GM18909 (cell line): ENCODE measurements at regions not wholly inside any gene's neighbourhood (a gene's known extent, or its start where the extent isn't known, plus 50 kb on each side); places are given as distances from the start of the nearest gene placed in this dataset.

Experiments
- ATAC-seq: cut with Tn5 transposase; IDR thresholded peaks from one replicate; pipeline ENCODE4 v1.9.1; 2021; ENCODE audit warnings: mild to moderate bottlenecking; ENCODE audit not compliant: unreplicated experiment, poor library complexity

DNA sequence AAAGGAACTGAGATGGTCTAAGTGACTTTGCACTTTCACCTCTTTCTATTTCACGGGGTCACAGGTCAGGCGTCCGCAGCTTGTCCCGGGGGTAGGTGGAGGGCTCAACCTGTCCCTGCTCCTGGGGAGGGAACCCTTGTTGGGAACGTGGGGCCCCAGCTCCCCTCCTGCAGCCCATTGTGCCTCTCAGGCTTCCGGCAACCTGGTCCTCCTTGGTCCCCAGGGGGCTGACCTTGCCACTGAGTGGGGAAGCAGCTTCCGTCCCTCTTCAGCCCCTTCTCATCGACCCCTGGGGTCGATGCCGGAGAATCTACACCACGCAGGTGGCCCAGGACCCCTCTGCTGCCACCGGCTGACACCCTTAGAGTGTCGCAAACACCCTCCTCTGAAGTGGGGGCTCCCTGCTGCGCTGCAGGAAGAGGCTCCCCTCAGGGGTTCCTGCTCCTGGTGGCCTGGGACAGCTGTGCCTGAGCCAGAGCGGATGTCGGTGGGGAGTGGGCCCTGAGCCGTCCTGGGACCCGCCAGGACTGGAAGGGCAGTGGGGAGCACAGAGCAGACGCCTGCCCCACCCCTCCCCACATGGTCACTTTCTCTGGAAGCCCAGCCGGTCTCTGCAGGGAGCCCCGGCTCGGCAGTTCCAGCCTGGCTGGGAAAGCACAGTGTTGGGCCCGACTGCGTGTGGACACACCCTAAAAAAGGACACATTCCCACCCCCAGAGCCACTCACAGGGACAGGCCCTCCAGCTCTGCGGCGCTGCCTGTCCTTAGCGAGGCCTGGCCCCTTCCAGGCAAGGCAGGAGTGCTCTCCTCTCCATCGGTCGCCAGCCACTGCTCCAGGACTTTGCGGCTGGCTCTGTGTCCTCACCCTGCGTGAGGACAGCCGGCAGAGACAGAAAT, 357.5 kb upstream of the SHH start:
- ATAC-seq, result no peak

- ATAC-seq, result no peak
These were observed 356.2 kb upstream of the SHH start for GRCh38 chr7:156168434-156168833.

GRCh38 chr7:156167987-156168386, 355.7 kb upstream of the SHH start:
- no peak for ATAC-seq

- ATAC-seq, result no peak
These were observed 355.1 kb upstream of the SHH start for GRCh38 chr7:156167417-156167807.

DNA sequence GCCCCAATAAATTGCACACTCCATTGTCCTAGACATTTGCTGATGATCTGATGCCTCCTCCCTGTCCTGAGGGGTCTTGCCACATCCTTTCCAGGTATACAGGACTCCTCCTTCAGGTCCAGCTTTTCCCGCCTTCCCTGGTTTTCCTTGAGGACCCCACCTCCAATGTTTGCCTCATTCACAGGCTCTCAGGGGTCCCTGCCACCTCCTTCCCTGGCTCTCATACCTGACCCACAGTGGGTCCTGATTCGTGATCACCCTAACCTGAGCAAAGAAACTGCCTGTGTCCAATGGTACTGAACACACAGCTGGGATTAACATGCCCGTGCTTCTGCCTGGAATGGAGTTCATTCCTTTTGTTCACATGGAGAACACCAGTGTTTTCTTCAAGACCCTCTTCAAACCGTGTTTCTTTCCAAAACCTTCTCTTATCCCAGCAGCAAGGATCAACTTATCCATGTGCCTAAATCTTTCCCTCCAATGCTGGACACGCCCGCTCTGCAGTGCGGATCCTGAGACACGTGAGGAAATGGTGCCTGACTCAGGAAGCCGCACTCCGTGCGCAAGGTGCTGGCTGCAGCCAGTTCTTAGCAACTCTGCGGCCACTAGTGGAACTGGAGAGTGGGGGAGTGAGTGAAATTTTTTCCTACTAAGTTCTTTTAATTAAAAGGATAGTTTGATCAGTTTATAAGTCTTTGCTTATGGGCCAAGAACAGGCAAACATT, 354.6 kb upstream of the SHH start:
- ATAC-seq, result no peak

DNA sequence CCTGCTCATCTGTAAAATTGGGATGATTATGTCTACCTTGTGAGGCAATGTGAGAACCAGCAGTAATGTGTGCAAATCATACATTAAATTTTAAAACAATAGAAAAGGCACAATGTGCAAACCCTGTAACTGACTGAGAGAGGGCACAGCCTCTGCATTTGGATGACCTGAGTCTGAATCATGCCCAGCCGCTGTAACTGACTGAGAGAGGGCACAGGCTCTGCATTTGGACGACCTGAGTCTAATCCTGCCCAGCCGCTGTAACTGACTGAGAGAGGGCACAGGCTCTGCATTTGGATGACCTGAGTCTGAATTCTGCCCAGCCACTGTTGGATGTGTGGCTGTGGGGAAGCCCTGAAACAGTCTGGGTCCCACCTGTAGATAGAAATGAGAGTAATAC, 351.5 kb upstream of the SHH start:
- no peak for ATAC-seq

GRCh38 chr7:156162451-156162850, 350.2 kb upstream of the SHH start:
- no peak for ATAC-seq

DNA sequence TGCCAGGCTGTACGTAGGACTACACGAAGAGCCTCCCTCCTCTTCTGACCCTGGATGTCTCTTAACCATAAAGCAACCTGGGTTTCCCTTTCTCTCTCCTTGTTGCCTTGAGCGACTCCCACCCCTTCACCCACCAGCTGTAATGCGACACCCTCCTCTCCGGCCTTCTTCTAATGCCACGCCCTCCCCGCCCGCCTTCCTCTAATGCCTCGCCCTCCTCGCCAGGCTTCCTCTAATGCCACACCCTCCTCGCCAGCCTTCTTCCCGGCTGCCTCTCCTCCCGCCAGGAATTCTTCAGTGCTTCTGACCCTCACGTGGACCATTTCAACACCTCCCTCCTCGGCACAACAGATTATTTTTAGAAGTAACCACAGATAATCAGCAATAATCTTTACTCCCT, 348.5 kb upstream of the SHH start:
- no peak for ATAC-seq

DNA sequence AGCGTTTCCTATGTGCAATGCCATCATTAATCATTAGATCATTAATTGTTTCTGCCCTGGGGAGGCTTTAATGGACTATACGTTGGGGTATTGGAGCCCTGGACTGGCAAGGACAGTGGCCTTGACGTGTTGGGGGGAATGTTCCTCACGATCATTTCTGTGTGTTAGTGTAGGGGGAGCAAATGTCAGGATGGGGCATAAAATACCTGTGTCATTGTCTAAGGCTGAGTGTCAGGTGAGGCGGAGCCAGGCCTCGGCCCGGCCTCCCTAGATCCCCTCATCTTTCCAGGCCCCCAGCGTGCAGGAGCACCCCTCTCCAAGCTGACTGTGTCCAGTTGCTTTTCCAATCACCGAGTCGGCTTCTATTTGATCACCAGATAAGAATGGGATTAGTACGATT, 346.4 kb upstream of the SHH start:
- ATAC-seq, result no peak

DNA sequence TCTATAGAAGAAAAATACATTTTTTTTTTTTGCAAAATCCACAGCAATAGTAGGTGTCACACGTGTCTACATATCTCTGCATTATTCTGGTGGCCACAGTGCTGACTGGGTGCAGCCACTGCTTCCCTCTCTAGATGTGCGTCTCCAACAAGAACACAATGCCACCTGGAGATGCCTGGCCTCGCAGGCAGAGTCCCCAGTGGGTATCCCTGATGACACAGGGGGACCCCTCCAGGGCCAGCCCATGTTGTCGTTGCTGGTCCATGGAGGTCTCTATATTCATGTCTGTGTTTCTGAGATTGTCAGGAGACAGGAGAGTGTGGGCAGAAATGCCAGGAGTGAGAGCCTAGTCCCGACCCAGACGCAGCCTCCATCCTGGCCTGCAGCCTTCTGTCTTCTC, 345.9 kb upstream of the SHH start:
- ATAC-seq, result no peak

- ATAC-seq, result no peak
These were observed 345.2 kb upstream of the SHH start for GRCh38 chr7:156157409-156158012.

DNA sequence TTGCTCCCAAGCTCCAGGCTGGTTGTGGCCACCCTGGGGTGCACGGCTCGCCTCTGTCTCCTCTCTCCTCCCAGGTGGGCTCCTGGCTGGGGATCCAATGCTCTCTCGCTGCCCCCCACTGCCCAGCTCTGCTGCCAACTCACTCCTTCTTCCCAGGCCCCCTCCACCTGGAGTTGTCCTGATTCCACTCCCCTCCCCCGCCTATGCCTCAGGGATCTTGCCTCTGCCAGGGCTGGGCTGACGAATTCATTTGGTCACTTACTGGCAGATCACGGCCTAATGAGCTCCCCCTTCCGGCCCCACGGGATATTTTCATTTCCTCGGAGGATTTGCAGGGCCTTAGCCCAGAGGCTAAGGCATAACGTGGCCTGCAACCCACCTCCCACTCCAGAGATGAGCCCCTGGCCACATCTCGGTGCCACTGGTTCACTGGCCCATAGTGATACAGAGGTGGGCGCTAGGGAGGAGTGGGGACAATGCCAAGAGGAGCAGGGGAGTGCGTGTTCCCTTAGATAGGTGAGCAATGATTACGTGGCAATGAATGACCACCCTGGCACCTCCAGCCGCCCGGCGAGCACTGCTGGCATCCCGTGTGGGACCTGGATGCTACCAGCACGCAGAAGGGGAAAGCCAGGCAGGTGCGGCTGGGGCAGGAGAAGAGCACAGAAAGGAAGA, 344.6 kb upstream of the SHH start:
- no peak for ATAC-seq

GRCh38 chr7:156155988-156156733, 343.9 kb upstream of the SHH start:
- ATAC-seq, result no peak

GRCh38 chr7:156153590-156153989, 341.3 kb upstream of the SHH start:
- ATAC-seq, result no peak

- ATAC-seq, result no peak
These were observed 340.1 kb upstream of the SHH start for GRCh38 chr7:156152390-156152789.

DNA sequence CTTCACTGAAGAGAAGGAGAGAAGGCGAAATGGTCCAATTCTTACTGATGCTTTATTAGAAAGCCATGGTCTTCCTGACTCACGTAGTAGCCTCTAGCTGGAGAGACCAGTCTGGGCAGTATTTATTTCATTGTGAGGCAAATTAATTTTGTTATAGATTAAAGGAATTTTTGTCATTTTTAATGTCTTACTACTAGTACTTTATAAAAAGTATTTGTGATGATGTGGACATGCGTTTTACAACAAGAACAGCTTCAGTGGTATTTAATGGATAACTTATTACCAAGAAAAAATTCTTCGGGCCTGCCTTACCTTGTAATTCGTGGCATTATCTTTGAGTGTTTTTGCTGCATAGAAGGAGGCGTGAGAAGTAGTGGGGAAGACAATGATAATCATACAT, 339.4 kb upstream of the SHH start:
- no peak for ATAC-seq

- ATAC-seq, result no peak
These were observed 338.8 kb upstream of the SHH start for GRCh38 chr7:156151078-156151477.

- ATAC-seq, result no peak
These were observed 336.7 kb upstream of the SHH start for GRCh38 chr7:156148995-156149394.

GRCh38 chr7:156148547-156148946, 336.3 kb upstream of the SHH start:
- ATAC-seq, result no peak
